Activated gamma-delta T cell treated with Interleukin-2 at 50 U/mL for 16 hours (primary cell): ENCODE measurements at regions not wholly inside any gene's neighbourhood (a gene's known extent, or its start where the extent isn't known, plus 50 kb on each side); places are given as distances from the start of the nearest gene placed in this dataset.
A peak's percentile ranks its signal among the peaks of the same experiment; 100 is the strongest.

Experiments
- DNase-seq: peaks from one replicate; pipeline ENCODE4 v3.0.0-alpha.2; 2020

GRCh38 chr1:39085174-39085573 is 59.0 kb downstream of the NDUFS5 start:
- DNase-seq, result no peak

DNA sequence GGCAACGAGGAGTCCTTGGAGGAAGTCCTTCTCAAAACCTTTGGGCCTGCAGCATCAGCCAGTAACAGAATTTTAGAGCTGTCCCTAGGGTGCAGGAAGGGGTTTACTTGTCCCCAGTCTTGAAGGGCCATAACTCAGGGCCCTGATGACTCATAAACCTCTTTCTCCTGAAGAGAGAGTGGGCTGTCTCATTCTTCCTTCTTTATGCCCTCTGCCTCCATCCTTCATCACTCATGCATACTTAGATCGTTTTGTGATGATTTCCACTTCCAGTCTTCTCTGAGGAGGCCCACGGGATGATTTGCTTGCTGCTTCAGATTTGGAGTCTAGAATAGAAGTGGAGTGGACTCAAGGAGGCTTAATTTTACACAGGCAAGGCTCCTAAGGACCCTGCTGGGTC is 60.2 kb downstream of the NDUFS5 start:
- DNase-seq, result no peak

- no peak for DNase-seq
Observed at GRCh38 chr1:39086865-39087409, 60.8 kb downstream of the NDUFS5 start.

- DNase-seq, result no peak
Observed at GRCh38 chr1:39087435-39087834, 61.3 kb downstream of the NDUFS5 start.

- no peak for DNase-seq
Observed at GRCh38 chr1:39088658-39089057, 62.5 kb downstream of the NDUFS5 start.

DNA sequence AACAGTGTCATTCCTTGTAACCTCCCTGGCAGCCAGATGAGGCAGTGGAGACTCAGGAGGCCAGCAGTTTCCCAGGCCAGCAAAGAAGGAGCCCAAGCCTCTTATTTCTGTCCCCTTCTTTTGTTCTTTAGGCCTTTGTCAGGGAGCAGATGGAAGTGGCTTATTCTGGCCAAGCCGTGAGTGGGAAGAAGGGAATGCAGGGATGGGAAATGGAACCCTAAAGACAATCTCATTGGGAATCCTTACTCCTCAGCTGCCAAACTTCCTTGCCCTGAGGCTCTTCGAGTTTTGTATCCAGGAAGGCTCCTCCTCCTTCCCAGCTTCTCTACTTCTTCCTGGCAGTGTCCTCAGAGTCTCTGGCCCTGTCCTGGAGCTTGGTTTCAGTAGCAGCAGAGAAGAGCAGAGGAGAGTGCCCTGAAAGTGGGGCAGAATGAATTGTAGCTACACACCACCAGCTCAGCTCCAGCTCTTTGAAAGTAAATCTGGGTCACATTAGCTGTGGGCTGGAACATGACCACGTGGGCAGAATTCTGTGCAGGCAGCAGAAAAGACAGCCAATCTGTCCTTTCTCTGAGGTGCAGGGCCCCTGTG is 63.9 kb downstream of the NDUFS5 start:
- DNase-seq, result no peak

GRCh38 chr1:39090757-39091380 is 64.7 kb downstream of the NDUFS5 start:
- DNase-seq, result no peak

DNA sequence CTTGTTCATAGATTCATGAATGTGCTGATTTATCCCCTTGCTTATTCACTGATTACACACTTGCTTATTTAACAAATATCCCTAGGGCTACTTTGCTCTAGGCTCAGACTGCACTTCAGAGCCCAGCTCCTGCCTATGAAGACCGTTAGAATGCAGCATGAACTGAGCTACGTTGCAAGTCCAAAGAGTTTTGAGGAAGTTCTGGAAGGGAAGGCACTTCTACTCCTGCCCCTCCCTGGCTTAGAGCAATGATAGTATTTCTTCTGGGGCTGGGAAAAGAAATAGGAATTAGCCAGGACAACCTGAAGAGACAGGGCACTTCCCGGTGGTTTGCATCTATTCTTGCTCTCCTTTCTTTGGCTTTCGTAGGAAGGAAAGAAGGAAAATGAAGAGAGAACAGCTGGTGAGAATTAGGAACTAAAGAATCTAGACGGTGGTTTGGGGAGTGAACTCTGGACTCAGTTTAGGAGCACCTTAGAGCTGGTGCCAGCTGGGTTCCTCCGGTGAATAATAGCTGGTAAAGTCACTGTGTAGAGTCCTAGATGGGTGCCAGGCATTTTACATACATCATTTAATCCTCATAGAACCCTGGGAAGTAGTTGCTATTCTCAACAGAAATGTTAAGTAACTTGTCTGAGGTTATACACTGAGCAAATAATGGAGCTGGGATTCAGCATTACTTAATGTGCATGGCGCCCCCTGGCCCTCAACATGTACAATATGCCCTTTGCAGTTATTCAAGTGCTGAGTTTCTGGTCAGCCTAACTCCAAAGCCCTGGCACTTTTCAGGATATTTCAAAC is 65.9 kb downstream of the NDUFS5 start:
- DNase-seq, result peak; percentile 59

DNA sequence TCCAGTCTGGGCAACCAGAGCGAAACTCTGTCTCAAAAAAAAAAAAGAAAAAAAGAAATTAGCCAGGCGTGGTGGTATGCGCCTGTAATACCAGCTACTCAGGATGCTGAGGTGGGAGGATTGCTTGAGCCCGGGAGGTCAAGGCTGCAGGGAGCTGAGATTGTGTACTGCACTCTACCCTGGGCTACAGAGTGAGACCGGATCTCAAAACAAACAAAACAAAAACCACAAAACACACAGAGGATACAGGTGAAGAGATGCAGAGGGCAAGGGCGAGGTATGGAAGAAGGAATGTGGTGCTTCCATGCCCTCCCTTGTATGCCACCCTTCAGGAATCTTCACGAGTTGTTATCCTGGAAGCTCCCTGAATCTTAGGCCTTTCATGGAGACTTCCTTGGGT is 68.5 kb downstream of the NDUFS5 start:
- no peak for DNase-seq

DNA sequence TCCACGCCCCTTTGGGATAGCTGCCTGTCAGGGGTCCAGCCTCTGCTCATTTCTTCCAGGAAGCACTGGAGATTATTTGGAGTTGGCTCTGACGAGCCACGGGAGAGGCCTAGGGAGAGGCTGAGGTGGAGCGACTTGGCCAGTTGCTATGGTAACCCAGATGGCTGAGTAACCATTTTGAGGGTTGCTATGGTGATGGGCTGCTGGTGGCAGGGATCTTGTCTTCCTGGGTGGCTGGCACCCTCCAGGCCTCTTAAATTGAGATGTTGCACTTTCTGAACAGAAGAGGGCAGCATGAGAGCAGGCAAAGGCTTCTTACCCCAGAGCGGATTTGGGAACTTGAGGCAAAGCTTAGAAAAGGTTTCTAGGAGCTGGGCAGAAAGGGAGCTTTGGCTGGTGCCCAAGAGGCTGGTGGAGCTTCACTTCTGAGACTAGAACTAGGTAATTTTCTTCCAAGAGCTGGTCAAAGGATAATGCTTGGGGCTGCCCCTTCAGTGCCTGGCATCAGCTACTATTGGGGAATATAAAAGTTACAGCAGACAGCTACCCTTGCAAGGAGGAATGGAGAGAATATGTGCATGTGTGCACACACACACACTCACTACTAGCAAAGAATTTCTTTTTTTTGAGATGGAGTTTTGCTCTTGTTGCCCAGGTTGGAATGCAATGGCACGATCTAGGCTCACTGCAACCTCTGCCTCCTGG is 72.5 kb downstream of the NDUFS5 start:
- DNase-seq, result peak; percentile 42

- peak; percentile 26 for DNase-seq
Observed at GRCh38 chr1:39102537-39103327, 76.6 kb downstream of the NDUFS5 start.

DNA sequence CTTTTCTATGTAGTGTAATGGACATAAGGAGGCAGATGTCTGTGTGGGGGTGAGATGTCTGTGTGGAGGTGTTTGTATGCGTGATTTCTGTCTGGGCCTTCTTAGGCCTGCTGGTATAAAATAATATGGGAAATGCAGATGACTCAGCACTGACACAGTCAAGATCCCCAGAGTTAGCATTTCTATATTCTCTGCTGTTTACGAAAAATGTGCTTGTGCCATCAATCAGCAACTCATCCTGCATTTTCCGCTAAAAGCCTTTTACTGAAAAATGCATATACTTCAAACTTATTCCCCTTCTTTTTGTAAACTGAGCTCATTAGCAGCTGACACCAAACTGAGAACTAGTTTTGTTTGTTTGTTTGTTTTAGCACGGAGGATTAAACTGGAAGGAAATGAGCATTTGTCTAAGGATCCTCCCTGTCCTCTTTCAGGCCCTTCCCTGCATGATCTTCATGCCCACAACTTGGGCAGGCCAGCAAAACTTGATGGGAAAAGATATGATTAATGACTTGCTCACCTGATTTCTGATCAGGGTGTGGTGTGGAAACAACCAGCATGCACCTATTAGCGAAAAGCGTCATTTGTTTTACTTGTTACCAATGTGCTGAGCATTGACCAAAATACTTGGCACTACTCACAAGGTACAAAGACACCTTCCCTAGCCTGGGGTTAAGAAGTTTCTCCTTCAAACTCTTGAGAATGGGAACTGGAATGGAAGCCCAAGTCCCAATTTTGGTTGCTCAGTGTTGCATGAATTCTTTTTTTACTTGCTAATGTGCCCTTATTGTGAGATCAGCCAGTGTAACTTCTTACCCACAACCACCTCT is 77.4 kb downstream of the NDUFS5 start:
- DNase-seq, result no peak

GRCh38 chr1:39104158-39105060 is 78.3 kb downstream of the NDUFS5 start:
- DNase-seq, result no peak

DNA sequence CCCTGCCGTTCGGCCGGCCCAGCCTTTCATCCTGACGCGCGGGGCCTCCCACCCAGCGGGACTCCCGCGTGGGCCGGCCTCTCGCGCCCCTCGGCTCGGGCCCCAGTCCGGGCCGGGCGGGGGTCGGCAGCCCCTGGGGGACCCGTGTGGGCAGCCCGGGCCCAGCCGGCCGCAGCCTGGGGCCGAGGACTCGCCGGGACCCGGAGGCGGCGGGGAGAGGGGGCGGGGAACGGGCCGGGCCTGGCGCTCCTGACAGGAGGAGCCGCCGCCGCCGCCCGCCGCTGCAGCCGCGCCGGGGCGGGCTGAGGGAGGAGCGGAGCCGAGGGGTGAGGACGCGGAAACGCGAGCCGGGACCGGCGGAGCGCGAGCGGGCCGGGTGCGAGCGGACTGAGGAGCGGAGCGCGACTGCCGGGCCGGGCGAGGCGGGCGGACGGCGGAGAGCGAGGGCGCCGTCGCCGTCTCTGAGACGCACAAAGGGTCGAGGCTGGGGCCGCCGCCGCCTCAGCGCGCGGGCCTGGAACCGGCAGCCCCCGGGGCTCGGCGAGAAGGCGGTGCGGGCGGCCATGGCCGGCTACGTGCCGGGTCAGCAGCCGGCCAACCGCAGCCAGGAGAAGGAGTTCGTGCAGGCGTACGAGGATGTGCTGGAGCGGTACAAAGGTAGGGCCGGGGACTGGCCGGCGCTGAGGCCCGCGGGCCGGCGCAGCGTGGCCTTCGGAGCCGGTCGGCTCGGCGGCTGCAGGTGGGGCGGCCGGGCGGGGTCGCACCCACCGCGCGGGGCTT is 79.1 kb downstream of the NDUFS5 start:
- peak; percentile 41 for DNase-seq

DNA sequence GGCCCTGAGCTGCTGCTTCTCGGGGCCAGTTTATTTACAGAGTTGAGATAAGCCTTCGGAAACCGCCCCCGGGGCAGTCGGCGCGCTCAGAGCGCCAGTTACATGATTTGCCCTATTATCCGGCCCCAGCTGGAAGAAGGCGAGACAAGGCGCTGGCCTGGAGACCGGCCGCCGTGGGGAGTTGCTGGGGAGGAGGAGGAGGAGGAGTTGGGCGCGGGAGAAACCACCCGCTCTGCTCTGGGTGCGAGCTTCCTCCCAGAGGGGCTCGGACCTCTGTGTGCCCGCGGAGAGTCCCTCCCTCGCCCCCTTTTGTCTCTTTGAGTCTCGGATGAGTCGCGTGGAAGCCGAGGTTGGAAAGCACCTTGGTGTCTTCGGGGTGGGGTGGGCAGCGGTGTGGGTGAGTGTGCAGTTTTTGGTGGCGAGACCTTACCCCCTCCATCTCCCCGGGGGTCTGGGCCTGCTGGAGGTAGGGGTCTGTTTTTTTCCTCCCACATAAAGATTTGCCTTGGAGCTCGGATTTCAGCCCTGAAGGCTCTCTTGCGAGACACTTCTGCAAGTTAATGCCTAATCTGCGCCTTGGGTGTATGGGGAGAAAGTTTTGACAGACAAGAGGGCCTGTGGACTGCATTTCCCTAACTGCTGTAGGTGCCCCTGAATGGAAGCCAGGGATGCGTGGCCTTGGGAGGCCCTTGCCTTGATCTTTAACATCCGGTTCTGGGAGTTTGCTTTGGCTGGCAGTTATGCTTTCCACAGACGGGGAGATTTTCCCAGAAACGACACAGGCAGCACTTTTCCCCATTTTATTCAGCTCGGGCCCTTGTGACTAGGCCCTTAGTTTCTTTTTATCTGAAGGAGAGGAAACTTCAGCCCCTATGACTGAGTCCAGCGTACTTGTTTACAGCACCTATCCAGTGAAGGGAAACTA is 80.0 kb downstream of the NDUFS5 start:
- DNase-seq, result no peak

DNA sequence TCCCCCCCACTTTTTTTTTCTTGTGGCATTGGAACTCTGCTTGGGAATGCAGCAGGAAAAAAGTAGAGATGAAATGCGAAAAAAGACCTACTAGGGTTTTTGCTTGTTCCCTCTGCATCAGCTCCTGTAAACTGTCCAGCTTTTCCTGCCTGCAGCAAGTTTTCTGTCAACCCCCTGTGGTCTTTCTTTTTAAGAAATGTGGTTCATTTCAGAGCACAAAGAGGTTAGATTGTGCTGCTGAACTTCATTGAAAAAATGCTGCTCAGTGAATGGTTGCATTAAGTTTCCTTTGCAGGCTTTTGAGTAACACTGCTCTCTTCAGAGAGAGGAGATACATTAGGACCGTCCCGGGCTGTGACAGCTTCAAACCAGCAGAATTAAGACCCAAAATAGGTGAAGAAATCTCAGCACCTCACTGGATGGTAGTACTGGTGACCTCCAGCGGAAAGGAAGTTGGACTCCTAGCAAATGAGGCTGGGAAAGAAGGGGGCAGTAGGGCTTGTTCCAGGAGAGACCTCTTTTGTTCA is 80.7 kb downstream of the NDUFS5 start:
- no peak for DNase-seq

DNA sequence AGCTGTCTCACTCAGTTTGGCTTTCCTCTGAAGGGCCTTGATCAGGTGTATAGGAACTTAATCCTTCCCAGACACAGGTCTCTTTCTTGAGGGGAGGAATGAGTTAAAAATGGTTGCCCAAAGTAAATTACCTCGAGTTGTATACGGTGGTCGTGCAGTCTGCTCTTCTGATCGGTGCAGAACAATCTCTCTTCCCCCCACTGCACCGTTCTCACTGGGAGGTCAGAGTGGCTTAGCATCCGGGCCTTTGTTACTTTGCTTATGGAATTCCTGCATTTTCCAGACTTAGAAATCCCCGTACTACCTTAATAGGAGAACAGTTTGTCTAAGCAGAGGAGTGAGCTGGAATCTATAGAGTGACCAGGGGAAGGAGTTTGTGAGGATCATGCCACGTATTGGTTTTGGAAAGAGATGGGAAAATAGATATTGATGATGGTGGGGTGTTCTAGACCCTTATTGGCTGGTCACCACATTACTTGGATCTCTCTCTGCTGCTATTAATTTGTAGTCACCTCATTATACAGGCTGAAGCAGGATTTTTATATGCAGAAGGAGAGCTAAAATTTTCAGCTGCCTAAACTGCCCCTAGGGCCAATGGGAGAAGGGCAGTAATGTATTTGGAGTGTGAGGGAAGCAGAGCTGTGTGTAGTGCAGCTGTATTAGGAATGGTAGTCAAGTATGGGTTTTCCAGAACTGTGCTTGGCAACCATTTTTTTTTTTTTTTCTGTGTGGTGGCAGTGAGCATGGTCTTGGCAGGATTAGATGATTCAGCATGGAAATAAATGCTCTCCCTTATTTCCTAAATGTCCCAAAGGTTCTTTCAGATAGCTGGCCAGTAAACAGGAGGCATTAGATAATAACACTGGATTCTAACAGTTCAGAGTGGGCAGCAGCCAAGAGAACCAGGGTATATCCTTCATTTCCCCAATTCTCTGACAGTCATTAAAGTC is 81.5 kb downstream of the NDUFS5 start:
- no peak for DNase-seq
